H1 (cell line): ENCODE measurements at regions not wholly inside any gene's neighbourhood (a gene's known extent, or its start where the extent isn't known, plus 50 kb on each side); places are given as distances from the start of the nearest gene placed in this dataset.

Experiments
- CTCF ChIP-seq, 3 experiments: IDR thresholded peaks; 1 replicate in 2 of 3; 2 replicates in 1 of 3; pipeline versions ENCODE4 v1.5.1 to v1.6.1; 2011; ENCODE audit warnings: low read length in 3 of 3, mild to moderate bottlenecking in 3 of 3, inconsistent platforms in 2 of 3, low read depth in 1 of 3, moderate library complexity in 1 of 3; ENCODE audit not compliant: insufficient read depth in 1 of 3; ENCODE audit errors: control extremely low read depth in 1 of 3
- EZH2 ChIP-seq: fragments of 200-600 bp; sonication (generic); IDR thresholded peaks from 2 replicates; pipeline ENCODE4 v1.7.1; 2012; ENCODE audit warnings: low read depth, mild to moderate bottlenecking, moderate library complexity, low read length, inconsistent platforms; ENCODE audit not compliant: severe bottlenecking
- GTF2F1 ChIP-seq: IDR thresholded peaks from 2 replicates; pipeline ENCODE4 v1.6.1; 2012; ENCODE audit warnings: low read depth, low read length, improper control_type of control experiment, borderline replicate concordance
- JUN ChIP-seq: IDR thresholded peaks from 2 replicates; pipeline ENCODE4 v1.6.1; 2011; ENCODE audit warnings: low read depth, mild to moderate bottlenecking, improper control_type of control experiment, low read length
- POLR2A ChIP-seq, 2 experiments: IDR thresholded peaks; 1 replicate in 1 of 2; 2 replicates in 1 of 2; pipeline ENCODE4 v1.6.1; 2011; ENCODE audit warnings: low read depth in 2 of 2, low read length in 2 of 2, mild to moderate bottlenecking in 2 of 2; ENCODE audit errors: control extremely low read depth in 1 of 2
- POLR2AphosphoS5 ChIP-seq: IDR thresholded peaks from 2 replicates; pipeline ENCODE4 v1.6.1; 2011; ENCODE audit warnings: low read depth, low read length
- RXRA ChIP-seq: IDR thresholded peaks from 2 replicates; pipeline ENCODE4 v1.6.1; 2011; ENCODE audit warnings: low read depth, mild to moderate bottlenecking, low read length, moderate library complexity; ENCODE audit not compliant: insufficient read depth
- TAF7 ChIP-seq: optimal IDR thresholded peaks from 2 replicates; pipeline ENCODE3; 2011; ENCODE audit warnings: low read depth, mild to moderate bottlenecking, inconsistent platforms, low read length, moderate library complexity, borderline replicate concordance

GRCh38 chr4:177640864-177641263 is 198.6 kb upstream of the AGA start:
- TF ChIP-seq CTCF (IDR thresholded peaks at IDR 0.05; ENCODE audit: control extremely low read depth in 1 of 3, insufficient read depth in 1 of 3, low read depth in 1 of 3, low read length in 3 of 3) (no peak), POLR2AphosphoS5 (no peak), JUN (no peak), POLR2A (IDR thresholded peaks at IDR 0.05; ENCODE audit: control extremely low read depth in 1 of 2, low read depth in 2 of 2, low read length in 2 of 2) (no peak), GTF2F1 (no peak), EZH2 (no peak), TAF7 (no peak), RXRA (no peak)
